KG1 (cell line): ENCODE measurements at regions not wholly inside any gene's neighbourhood (a gene's known extent, or its start where the extent isn't known, plus 50 kb on each side); places are given as distances from the start of the nearest gene placed in this dataset.

ENCODE experiments used
- DNase-seq: peaks from one replicate; lab custom pipeline; 2025; lab: John Stamatoyannopoulos, UW

DNA sequence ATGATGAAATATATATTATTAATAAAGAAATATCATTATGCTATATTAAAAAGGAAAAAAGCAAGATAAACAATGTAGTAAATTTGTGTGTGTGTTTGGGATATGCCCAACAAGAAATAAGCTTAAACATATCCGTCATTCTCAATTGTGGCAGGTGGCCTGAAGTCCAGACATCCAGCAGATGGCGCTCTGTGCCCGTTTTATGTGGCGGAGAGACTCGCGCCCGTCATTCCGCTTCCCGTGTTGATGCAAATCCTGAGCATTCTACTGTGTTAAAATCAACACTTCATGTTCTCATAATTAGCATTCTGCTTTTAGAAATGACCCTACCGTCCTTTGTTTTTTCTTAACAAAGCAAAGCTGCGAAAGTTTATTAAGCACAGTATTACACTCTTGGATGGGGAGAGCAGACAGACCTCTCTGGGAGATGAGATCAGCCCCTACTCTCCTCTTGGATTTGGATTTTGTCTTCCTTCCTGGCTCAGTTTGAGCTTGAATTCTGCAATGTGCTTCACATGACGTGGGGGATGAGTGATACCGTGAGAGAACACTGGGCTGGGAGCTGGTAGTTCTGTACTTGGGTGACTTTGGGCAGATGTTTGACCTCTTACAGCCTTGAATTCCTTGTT is 125.8 kb downstream of the MCHR2 start:
- no peak for DNase-seq
